ENCODE measurements at regions not wholly inside any gene's neighbourhood (a gene's known extent, or its start where the extent isn't known, plus 50 kb on each side); places are given as distances from the start of the nearest gene placed in this dataset.

DNA sequence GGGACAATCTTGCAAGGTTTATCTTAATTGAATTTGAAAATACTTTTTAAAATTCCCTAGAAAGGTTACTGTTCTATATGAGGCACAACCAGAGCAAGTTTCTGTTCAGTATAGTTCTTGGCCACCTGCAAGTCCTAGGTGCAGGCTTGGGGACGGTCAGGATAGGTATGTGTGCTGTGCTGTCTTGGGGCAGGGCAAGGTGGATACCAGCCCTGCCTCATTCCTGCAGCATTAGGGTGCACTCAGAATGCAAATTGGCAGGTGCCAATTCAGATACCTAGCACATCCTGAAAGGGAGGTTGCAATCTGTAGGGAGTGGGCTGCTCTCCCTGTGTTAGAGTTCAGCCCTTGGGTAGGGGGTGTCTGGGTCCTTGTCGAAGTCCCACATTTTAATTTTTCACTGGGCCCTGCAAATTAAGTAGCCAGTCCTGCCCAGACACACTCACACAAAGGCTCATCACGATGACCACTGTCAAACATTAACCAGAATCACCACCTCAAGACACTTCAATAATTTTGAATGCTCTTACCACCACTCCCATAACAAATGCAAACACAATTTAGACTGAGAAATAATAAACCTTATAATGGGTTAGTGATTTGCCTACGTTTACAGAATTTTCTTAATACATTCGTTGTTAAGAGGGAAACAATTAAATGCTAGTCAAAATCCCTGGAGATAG lies 838.0 kb upstream of the NR2F2 start:
- DNase-seq (ENCODE audit: low read depth) = no peak

DNA sequence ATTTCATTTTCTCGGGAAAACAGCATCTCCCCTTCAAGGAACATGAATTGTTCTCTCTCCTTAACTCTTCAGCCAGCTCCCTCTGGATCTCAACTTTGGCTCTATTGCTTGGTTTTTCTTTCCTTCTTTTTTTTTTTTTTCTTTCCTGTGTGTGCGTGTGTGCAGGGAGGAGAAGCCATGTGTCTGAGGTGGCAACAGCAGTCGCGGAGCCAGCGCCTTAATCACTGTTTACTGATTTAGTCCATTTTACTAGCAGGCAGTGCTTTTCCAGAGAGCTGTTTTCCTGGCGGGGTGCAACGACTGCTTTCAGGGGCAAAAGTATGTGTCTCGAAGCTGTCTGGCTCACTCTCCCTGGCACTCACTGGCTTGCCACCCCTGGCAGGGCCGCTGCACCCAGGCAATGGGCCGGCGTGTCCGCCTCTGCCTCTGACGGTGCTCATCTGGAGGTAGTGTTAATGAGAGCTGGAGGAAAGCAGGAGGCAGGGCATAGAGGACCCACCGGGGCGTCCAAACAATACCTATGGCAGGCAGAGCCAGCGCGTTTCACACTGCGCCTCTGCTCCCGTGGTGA lies 835.4 kb upstream of the NR2F2 start:
- no peak for DNase-seq (ENCODE audit: low read depth)

DNA sequence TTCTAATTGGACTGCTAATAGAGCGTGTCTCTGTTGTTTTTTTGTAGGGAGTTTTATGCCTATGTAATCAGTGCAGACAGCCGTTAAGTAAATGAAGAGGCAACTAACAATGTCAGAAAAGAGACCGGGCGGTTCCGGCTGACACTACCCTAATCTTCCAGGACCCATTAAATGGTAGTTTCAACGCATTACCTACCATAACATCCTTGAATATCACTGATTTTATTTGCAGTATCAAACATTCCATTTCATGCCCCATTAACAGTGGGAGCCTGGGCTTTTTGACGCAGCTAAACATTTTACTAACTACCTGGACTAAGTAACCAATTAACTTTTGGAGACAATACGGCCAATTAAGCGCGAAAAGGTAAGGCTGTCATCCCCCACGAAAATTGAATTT lies 832.9 kb upstream of the NR2F2 start:
- no peak for DNase-seq (ENCODE audit: low read depth)

DNA sequence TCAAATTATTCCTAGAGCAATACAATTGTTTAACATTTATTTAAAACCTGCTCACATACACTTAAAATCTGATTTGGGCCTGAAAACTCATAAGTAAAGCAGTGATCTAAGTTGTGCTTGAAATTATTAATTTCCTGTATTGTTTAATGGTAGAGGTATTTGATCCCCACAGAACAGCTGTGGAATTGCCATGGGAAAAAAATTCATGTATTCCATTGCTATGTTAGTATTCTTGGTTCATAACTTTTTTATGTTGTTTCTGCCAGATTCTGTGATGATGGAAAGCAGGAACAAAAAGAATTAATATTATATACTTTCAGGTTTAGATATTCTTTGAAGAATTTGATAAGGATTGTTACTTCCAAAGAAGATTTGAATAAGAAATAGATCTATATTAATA lies 831.5 kb upstream of the NR2F2 start:
- no peak for DNase-seq (ENCODE audit: low read depth)

- DNase-seq (ENCODE audit: low read depth) = no peak
These were observed 831.1 kb upstream of the NR2F2 start for GRCh38 chr15:95499397-95499796.

DNA sequence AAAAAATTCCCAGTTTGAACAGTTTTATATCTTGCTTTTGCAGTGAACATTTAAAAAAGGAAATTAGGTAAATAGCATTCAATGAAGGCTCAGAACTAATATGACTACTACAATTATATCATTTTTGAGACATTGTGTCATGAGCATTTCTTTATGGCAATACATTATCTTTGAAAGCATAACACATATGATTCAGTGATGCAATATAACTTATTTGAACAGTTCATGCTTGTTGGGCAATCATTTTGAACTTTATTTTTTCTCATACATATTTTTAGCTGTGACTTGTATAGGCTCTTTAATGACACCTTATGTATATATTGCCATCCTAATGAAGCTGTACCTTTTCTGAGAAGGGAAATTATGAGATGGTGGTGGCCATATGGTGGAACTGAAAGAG lies 828.6 kb upstream of the NR2F2 start:
- no peak for DNase-seq (ENCODE audit: low read depth)

- DNase-seq (ENCODE audit: low read depth) = no peak
These were observed 827.4 kb upstream of the NR2F2 start for GRCh38 chr15:95503107-95503506.

GRCh38 chr15:95503640-95504225 lies 826.8 kb upstream of the NR2F2 start:
- DNase-seq (ENCODE audit: low read depth) = no peak

DNA sequence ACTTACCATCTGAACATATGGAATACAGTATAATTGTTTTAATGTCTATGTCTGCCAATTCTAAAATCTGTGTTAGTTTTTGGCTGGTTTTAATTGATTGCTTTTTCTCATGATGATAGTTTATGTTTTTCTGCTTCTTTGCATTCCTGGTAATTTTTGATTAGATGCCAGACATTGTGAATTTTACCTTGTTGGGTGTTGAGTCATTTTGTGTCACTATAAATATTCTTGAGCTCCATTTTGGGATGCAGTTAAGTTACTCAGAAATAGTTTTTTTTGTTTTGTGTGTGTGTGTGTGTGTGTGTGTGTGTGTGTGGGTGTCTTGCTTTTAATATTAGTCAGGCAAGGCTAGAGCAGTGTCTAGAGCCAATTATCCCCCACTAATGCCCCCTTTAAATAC lies 818.8 kb upstream of the NR2F2 start:
- DNase-seq (ENCODE audit: low read depth) = no peak

DNA sequence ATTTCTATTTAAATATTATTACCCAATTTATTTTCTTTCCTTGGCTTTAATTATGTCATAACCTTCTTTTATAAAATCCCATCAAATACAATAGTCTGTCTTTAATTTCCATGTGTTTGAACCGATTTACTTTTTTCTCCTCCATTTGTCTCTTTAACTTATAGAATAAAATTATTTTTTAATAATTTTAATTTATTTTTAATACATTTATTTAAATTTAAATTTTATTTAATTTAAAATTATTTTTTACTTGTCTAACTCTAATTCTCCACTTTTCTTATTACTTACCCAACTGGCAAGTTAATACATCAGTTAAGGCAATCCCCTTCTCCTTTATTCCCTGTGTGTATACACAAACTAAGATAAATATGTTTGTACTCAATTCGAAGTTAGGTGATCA lies 817.6 kb upstream of the NR2F2 start:
- DNase-seq (ENCODE audit: low read depth) = no peak

DNA sequence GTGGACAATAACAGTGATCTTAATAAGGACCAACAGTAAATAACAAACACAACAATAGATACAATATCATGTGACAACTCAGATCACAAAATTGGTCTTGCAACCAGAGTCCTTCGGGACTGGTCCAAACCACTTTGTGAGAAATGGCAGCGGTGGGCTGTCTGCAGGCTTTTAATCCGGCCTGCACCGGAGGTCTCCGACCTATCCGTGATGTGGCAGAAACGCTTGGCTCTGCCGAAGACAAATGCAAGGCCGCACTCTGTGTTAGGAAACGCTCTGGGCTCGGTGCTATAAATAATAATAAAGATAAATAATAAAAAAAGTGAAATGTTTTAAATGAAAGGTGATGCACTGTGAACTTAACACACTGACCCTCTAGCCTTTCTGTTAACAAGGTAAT lies 810.6 kb upstream of the NR2F2 start:
- DNase-seq (ENCODE audit: low read depth) = no peak

- no peak for DNase-seq (ENCODE audit: low read depth)
These were observed 810.0 kb upstream of the NR2F2 start for GRCh38 chr15:95520511-95520910.

DNA sequence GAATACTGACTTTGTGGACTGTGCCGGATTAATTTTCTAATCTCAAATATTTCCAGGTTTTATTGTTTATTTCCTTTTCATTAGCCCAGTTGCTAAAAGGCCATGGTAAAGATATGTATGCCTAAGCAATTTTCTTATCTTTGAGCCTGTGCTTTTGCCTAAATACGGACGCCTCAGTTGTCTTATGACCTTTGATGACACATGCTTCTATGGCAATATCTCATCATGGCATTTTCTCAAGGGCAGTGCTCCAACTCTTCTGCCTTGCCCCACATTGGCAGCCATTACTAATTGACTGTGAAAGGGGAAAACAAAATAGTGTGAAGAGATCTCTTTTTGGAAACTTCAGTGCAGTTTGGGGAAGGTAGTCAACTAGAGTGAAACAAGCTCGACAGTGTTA lies 809.6 kb upstream of the NR2F2 start:
- DNase-seq (ENCODE audit: low read depth) = no peak

DNA sequence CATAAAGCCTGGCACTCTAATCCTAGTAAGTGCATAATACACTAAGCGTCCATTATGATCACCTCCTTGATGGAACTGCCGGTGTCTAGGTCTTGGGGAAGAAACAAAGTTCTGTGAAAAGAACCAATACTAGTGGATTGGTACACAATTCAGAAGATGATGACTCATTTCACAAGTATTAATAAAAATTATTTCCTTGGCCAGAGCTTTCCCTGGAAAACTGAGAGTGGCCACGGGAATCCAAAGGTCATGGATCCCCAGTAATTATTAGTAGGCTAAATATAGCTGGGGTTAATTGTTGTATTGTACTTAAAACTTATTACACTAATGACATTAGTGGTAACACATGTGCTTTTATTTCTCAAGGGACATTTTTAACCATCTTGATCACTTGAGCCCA lies 808.0 kb upstream of the NR2F2 start:
- DNase-seq (ENCODE audit: low read depth) = no peak

GRCh38 chr15:95528920-95529319 lies 801.6 kb upstream of the NR2F2 start:
- no peak for DNase-seq (ENCODE audit: low read depth)

GRCh38 chr15:95536638-95537037 lies 793.9 kb upstream of the NR2F2 start:
- DNase-seq (ENCODE audit: low read depth) = no peak

- DNase-seq (ENCODE audit: low read depth) = no peak
These were observed 791.8 kb upstream of the NR2F2 start for GRCh38 chr15:95538693-95539092.

DNA sequence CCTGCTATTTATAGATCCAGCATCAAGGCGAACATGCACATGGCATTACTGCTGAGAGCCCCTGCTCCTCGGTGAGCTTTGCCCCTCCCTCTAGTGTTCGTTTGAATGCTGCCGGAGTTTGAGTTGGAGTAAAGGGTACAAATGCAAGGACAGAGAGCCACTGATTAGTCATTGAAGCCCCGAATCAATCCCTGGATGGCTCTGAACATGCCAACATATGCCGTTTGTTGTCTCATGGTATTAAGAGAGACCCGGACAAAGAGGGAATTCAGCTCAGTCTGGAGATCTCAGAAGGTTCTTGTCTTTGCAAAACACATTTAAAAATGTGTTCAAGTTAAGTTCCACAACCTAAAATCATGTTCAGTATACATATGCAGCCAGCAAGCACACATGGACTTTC lies 789.2 kb upstream of the NR2F2 start:
- DNase-seq (ENCODE audit: low read depth) = no peak

DNA sequence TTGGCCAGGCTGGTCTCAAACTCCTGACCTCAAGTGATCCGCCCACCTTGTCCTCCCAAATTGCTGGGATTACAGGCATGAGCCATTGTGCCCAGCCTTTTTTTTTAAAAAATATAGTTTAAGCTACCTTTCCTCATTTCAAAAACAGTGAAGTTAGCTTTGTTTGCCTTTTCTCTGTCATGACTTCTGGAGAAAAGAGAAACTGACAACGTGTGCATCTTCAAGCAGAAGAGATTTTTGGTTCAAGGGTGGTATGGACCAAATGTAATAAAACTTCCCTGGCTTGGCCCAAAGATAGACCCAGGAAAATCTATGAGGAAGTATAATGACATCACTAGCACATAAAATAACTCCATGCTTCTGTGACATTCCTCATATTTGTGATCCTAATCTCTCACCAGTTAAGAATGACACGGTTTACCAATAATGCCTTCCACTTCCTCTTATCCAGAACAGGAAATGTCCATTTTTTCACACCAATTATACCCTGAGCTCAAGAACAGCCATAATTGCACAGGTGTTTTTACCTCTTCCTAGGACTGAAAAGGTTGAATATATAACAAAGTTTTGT lies 781.2 kb upstream of the NR2F2 start:
- no peak for DNase-seq (ENCODE audit: low read depth)

- no peak for DNase-seq (ENCODE audit: low read depth)
These were observed 779.8 kb upstream of the NR2F2 start for GRCh38 chr15:95550702-95551101.

- no peak for DNase-seq (ENCODE audit: low read depth)
These were observed 774.3 kb upstream of the NR2F2 start for GRCh38 chr15:95556225-95556624.

- no peak for DNase-seq (ENCODE audit: low read depth)
These were observed 773.7 kb upstream of the NR2F2 start for GRCh38 chr15:95556866-95557225.

GRCh38 chr15:95557226-95558046 lies 773.1 kb upstream of the NR2F2 start:
- no peak for DNase-seq (ENCODE audit: low read depth)

All from T follicular helper cell (primary cell).